HG03354 (cell line): ENCODE measurements at regions not wholly inside any gene's neighbourhood (a gene's known extent, or its start where the extent isn't known, plus 50 kb on each side); places are given as distances from the start of the nearest gene placed in this dataset.
"Not testable (repeated sequence)": the region's sequence is repeated elsewhere in the genome, so short reads cannot be mapped to it uniquely, and the experiment has no call there.

Experiments
- ATAC-seq: cut with Tn5 transposase; IDR thresholded peaks from one replicate; pipeline ENCODE4 v1.9.1; 2021; ENCODE audit warnings: mild to moderate bottlenecking; ENCODE audit not compliant: unreplicated experiment, poor library complexity, severe bottlenecking

DNA sequence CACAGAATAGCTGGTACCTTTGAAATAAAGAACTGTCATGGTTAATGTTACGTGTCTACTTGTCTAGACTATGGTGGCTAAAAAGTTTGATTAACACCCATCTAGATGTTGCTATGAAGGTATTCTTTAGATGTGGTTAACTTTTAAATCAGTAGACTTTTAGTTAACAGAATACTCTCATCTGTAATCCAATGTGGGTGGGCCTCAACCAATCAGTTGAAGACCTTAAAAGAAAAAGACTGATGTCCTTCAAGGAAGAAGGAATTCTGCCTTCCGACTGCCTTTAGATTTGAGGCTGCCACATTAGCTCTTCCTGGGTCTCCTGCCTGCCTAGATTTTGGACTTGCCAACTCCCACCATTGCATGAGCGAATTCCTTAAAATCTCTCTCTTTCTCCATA, 113.0 kb upstream of the CACUL1 start:
- ATAC-seq, result no peak

- ATAC-seq, result no peak
Observed at GRCh38 chr10:118868589-118868988, 113.8 kb upstream of the CACUL1 start.

GRCh38 chr10:118870467-118871243, 115.9 kb upstream of the CACUL1 start:
- no peak for ATAC-seq

- no peak for ATAC-seq
Observed at GRCh38 chr10:118871244-118871865, 116.6 kb upstream of the CACUL1 start.

- no peak for ATAC-seq
Observed at GRCh38 chr10:118873091-118873737, 118.4 kb upstream of the CACUL1 start.

GRCh38 chr10:118873738-118874105, 119.0 kb upstream of the CACUL1 start:
- no peak for ATAC-seq

DNA sequence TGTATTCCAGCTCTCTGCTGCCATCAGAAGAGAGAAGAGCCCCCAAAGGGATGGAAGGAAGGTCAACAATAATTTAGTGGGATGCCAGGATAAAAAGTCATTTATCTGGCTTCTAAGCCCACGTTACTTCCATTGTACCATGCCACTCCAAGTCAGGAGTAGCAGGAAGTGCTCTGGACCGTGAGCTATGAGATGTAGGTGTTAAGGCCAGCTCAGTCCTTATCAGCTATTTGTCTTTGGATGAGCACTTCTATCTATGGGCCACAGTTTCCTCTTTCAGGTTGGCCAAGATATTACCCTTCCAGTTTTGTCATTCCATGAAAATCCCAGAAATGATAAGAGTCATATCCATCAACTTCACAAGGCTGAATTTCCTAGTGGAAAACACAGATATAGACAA, 119.4 kb upstream of the CACUL1 start:
- ATAC-seq, result no peak

DNA sequence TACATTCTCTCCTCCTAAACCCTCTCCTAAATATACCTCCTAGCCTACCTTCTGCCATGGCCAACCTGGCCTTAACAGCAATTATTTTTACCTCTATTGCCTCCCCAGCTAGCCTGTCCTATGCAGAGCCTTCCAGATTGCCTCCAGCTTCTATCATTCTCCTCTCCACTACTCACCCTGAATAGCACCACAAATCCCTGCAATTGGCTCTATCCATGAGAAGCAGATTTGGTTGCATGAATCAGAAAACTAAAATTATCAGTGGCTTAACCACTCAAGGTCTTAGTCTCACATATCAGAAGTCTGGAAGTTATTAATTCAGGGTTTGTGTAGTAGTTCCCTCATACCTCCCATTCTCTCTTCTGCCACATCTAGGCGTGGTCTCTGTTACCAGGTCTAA, 120.3 kb upstream of the CACUL1 start:
- no peak for ATAC-seq

DNA sequence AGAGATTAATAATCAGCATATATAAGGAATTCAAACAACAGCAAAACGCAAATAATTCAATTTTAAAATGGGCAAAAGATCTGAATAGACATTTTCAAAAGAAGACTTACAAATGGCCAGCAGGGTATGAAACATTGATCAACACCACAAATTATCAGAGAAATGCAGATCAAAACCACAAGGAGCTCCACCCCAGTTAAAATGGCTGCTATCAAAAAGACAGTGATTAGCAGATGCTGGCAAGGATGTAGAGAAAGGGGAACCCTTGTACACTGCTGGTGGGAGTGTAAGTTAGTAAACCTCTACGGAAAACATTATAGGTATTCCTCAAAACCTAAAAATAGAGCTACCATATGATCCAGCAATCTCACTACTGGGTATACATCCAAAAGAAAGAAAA, 128.0 kb upstream of the CACUL1 start:
- ATAC-seq, result no peak

GRCh38 chr10:118892255-118892654, 137.3 kb upstream of the NANOS1 start:
- no peak for ATAC-seq

GRCh38 chr10:118894891-118895290, 134.6 kb upstream of the NANOS1 start:
- not testable (repeated sequence) for ATAC-seq

DNA sequence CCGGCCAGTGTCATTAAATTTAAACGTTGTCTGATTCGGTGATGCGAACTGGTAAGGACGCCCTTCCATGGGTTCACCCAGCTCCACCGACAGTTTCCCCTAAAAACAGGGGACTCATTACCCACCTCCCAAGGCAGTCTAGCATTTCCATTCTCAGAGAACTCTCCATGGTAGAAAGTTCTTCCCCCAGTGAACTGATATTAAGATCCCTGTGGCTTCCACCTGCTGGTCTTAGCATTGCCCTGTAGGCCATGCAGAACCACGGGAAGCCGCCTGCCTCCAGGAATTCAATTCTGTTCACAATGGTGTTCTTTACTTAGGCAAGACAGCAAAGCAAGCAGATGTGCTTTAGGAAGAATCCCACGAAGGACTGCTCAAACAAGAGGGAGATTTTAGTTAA, 128.9 kb upstream of the NANOS1 start:
- ATAC-seq, result no peak

DNA sequence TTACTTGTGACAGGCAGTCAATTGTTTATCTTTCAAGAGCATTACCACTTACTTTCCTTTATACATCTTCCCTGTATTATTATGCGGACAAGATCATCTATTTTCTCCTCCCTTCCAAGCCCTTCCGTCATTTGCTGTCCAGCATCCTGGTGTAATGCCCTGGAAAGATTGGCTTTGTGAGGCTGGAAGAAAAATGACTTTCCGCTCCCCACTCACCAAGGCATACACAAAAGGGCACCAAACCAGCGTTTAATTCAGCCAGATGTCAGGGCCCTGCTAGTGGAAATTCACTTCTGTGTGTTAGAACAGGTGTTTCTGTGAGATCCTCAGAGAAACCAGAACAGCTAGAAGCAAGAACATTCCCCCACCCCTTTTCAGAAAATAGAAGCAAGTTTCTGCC, 128.1 kb upstream of the NANOS1 start:
- ATAC-seq, result no peak

GRCh38 chr10:118901906-118902305, 127.6 kb upstream of the NANOS1 start:
- ATAC-seq, result no peak

DNA sequence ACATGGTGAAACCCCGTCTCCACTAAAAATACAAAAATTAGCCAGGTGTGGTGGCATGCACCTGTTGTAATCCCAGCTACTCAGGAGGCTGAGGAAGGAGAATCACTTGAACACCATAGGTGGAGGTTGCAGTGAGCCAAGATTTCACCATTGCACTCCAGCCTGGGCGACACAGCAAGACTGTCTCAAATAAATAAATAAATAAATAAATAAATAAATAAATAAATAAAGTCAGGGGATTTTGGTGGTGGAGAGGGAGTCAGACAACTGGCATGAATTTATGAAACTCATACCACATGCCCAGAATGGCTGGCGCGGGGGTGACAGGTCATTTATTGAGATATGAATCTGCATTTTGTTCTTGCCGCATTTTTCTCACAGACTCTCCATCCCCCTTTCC, 126.9 kb upstream of the NANOS1 start:
- ATAC-seq, result not testable (repeated sequence)

- ATAC-seq, result no peak
Observed at GRCh38 chr10:118903251-118903650, 126.3 kb upstream of the NANOS1 start.

DNA sequence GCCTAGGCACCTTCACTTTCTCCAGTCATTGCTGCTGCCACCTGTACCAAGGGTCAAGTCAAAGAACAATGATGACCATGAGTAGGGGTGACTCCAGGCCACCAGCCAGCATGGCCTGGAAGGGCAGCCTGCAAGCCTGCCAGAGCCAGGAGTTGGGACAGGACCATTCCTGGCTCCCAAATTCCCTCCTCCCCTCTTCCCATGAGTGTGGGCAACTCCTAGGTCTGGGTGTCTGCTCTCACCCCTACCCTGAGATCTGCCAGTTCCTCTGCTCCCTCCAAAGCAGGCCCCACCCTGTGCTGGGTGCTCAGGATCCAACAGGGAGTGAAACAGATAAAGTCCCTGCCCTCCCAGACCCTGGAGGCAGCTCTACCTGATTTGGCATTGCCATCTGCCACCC, 125.8 kb upstream of the NANOS1 start:
- no peak for ATAC-seq

DNA sequence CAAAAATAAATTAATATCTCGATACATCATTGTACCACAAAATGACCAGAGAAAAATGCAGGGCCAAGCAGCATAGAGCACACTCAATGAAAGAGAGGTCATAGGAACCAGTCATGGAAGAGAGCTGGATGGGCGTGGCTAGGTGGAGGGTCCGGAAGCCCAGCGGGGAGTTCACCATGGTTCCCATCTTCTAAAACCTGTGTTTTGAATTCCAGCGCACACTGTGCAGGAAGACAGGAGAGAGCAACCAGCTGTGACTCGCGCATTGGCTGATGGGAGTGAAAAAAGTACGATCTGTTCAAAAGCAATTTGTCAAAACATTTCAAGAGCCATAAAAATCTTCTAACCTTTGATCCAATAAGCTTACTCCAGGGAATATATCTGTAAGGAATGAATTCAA, 125.2 kb upstream of the NANOS1 start:
- no peak for ATAC-seq

- ATAC-seq, result no peak
Observed at GRCh38 chr10:118907051-118907450, 122.5 kb upstream of the NANOS1 start.

GRCh38 chr10:118908557-118909256, 120.8 kb upstream of the NANOS1 start:
- no peak for ATAC-seq

- no peak for ATAC-seq
Observed at GRCh38 chr10:118910702-118911101, 118.8 kb upstream of the NANOS1 start.
